HepG2 (cell line): ENCODE measurements at regions not wholly inside any gene's neighbourhood (a gene's known extent, or its start where the extent isn't known, plus 50 kb on each side); places are given as distances from the start of the nearest gene placed in this dataset.

ENCODE experiments used
- ATAC-seq: fragments of 200-7000 bp; cut with Tn5 transposase; 3 replicates; pipeline ENCODE4 v1.9.1; 2020; ENCODE audit warnings: mild to moderate bottlenecking, moderate library complexity
- BruUV-seq: library from RNA; stranded (reverse); fragments of 400-500 nt; replicated peaks from 2 replicates; lab custom pipeline; 2021; lab: Mats Ljungman, UMichigan
- CTCF ChIA-PET: fragments of 300-600 bp; formaldehyde crosslinking; extraction: SDS; loops from one replicate; lab custom pipeline; 2021; ENCODE audit warnings: low total read pairs, inconsistent platforms, low intra/inter-chr PET ratio; lab: Yijun Ruan, JAX
- POLR2A ChIA-PET: fragments of 350-600 bp; sonication (Branson Sonifier 250); formaldehyde crosslinking; loops from one replicate; lab custom pipeline; 2020; ENCODE audit warnings: antibody characterized with exemption, inconsistent platforms; lab: Yijun Ruan, JAX
- DNase-seq: peaks from one replicate; pipeline ENCODE4 v3.0.0-alpha.2; 2015; ENCODE audit warnings: low spot score
- FAIRE-seq: peaks from 3 replicates; lab custom pipeline; 2011; peaks lifted over from hg19 to GRCh38; lab: Jason Lieb, UNC
- H2AFZ ChIP-seq: one replicate; pipeline ENCODE4 v1.6.1; 2011; ENCODE audit warnings: low read length, inconsistent platforms
- H3K27ac ChIP-seq: fragments of 300-600 bp; 3 replicates; pipeline ENCODE4 v1.8.0; 2011; ENCODE audit warnings: mixed run types, mild to moderate bottlenecking, mixed read lengths, low read length, inconsistent platforms; ENCODE audit not compliant: insufficient read depth; ENCODE audit errors: extremely low read length
- H3K27me3 ChIP-seq, 2 experiments: fragments of 200-600 bp in 1 of 2; 2 replicates in 1 of 2; 3 replicates in 1 of 2; pipeline versions ENCODE4 v1.6.0 to v1.8.0; 2011; ENCODE audit warnings: low read length in 2 of 2, mild to moderate bottlenecking in 2 of 2, moderate library complexity in 2 of 2, inconsistent platforms in 1 of 2; ENCODE audit not compliant: insufficient read depth in 2 of 2, control insufficient read depth in 1 of 2
- H3K36me3 ChIP-seq, 2 experiments: fragments of 200-600 bp in 1 of 2; replicated peaks in 1 of 2; 2 replicates in 1 of 2; 3 replicates in 1 of 2; pipeline versions ENCODE4 v1.5.1 to v1.8.0; 2011; ENCODE audit warnings: low read length in 2 of 2, inconsistent platforms in 1 of 2; ENCODE audit not compliant: insufficient read depth in 2 of 2, control insufficient read depth in 1 of 2
- H3K4me1 ChIP-seq: 2 replicates; pipeline ENCODE4 v1.5.1; 2012; ENCODE audit warnings: low read length, inconsistent platforms; ENCODE audit not compliant: insufficient read depth
- H3K4me2 ChIP-seq: 2 replicates; pipeline ENCODE4 v1.6.0; 2011; ENCODE audit warnings: low read depth, low read length, inconsistent platforms
- H3K4me3 ChIP-seq, 3 experiments: fragments of 200-600 bp in 1 of 3; sonication (generic), shearing (Covaris generic) in 1 of 3; replicated peaks in 1 of 3; 2 replicates each; pipeline ENCODE4 v1.5.1; 2011 to 2016; ENCODE audit warnings: low read length in 3 of 3, inconsistent platforms in 2 of 3, low read depth in 2 of 3, mild to moderate bottlenecking in 2 of 3, control low read depth in 1 of 3, mixed read lengths in 1 of 3; ENCODE audit not compliant: insufficient read depth in 1 of 3
- H3K79me2 ChIP-seq: one replicate; pipeline ENCODE4 v1.6.1; 2011; ENCODE audit warnings: low read length, inconsistent platforms; ENCODE audit not compliant: insufficient read depth
- H3K9ac ChIP-seq: 2 replicates; pipeline ENCODE4 v1.6.0; 2011; ENCODE audit warnings: mild to moderate bottlenecking, low read depth, low read length, inconsistent platforms; ENCODE audit not compliant: insufficient read depth
- H3K9me3 ChIP-seq: 2 replicates; pipeline ENCODE4 v1.5.1; 2012; ENCODE audit warnings: mild to moderate bottlenecking, low read length
- H4K20me1 ChIP-seq: 2 replicates; pipeline ENCODE4 v1.6.0; 2011; ENCODE audit warnings: inconsistent platforms, mild to moderate bottlenecking, low read length, moderate library complexity; ENCODE audit not compliant: insufficient read depth
- ATF5 ChIP-seq: sonication (generic); formaldehyde crosslinking; IDR thresholded peaks from 2 replicates; pipeline ENCODE4 v1.4.0; 2020; ENCODE audit warnings: mild to moderate bottlenecking, low read depth, missing genetic modification reagents
- CTCF ChIP-seq: sonication (generic); formaldehyde crosslinking; IDR thresholded peaks from 2 replicates; pipeline ENCODE4 v1.5.0; 2020; ENCODE audit warnings: mild to moderate bottlenecking, missing genetic modification reagents, moderate library complexity
- POGK ChIP-seq: sonication (generic); formaldehyde crosslinking; conservative IDR thresholded peaks from 2 replicates; pipeline ENCODE4 v1.8.0; 2022; ENCODE audit warnings: mild to moderate bottlenecking, moderate library complexity, missing genetic modification reagents
- SKI ChIP-seq: fragments of 450-650 bp; IDR thresholded peaks from one replicate; pipeline ENCODE4 v1.6.1; 2018; ENCODE audit warnings: mild to moderate bottlenecking; ENCODE audit not compliant: partially characterized antibody
- ZC3H4 ChIP-seq: sonication (generic); formaldehyde crosslinking; IDR thresholded peaks from 2 replicates; pipeline ENCODE4 v1.4.0; 2020; ENCODE audit warnings: missing genetic modification reagents, borderline replicate concordance
- ZNF256 ChIP-seq: sonication (generic); formaldehyde crosslinking; conservative IDR thresholded peaks from 2 replicates; pipeline ENCODE4 v1.4.0; 2020; ENCODE audit warnings: missing genetic modification reagents
- ZNF512B ChIP-seq: sonication (generic); formaldehyde crosslinking; IDR thresholded peaks from 2 replicates; pipeline ENCODE4 v1.5.1; 2020; ENCODE audit warnings: missing genetic modification reagents, mild to moderate bottlenecking, borderline replicate concordance
- ZNF766 ChIP-seq: sonication (generic); formaldehyde crosslinking; IDR thresholded peaks from 2 replicates; pipeline ENCODE4 v1.5.0; 2020; ENCODE audit warnings: missing genetic modification reagents, borderline replicate concordance
- in situ Hi-C: cut with HindIII; loops from 2 replicates; pipeline ENCODE4 v1.10.0; 2017; ENCODE audit warnings: low pct_unique_long_range_greater_than_20kb; ENCODE audit not compliant: extremely low pct_ligation_motif_present
- intact Hi-C: fragments of 100-400 bp; cut with micrococcal nuclease; formaldehyde crosslinking; loops from one replicate; pipeline ENCODE4 v1.10.0; 2022; ENCODE audit not compliant: unreplicated experiment
- TF ChIP-seq, protein P1 (sequence below): sonication (generic); formaldehyde crosslinking; IDR thresholded peaks from 2 replicates; pipeline ENCODE4 v1.5.0; 2020; ENCODE audit warnings: missing genetic modification reagents
- TF ChIP-seq, protein P2 (sequence below): sonication (generic); formaldehyde crosslinking; IDR thresholded peaks from 2 replicates; pipeline ENCODE4 v1.8.0; 2022; ENCODE audit warnings: mild to moderate bottlenecking, missing genetic modification reagents, moderate library complexity

- TF ChIP-seq POGK (CRISPR knock-in tag): no peak
- no peak for TF ChIP-seq ATF5 (CRISPR knock-in tag)
Measured at GRCh38 chr3:34929036-34929435, 710.3 kb upstream of the ARPP21 start (continued).

DNA sequence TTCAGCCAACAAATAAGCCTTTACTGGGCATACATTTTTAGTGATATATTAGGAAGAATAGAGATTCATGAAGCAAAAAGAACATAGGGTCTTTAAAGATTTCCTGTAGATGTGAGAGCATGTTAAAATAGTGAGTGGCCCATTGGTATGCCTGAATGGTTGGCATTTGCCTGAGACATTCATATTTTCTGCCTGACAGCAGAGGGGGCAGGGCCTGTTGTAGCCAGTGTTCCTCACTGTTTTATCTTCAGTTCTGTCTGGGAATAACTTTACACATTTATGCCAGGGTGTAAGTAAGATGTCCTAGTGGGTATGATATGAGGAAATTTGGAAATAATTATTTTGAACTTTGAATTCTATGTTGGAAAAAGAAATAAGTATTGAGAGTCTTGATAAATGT lies 704.7 kb upstream of the ARPP21 start:
- no peak overlapping the region for H3K4me3 ChIP-seq
- no peak overlapping the region for H2AFZ ChIP-seq
- H3K9ac ChIP-seq: no peak overlapping the region
- H3K9me3 ChIP-seq: peaks cover 44% of the 10 kb centered on the region
- FAIRE-seq: no peak
- DNase-seq: no peak
- no peak overlapping the region for H3K27ac ChIP-seq
- no peak overlapping the region for H3K4me2 ChIP-seq
- ChIA-PET POLR2A (no interaction called here), CTCF (no interaction called here)
- H3K27me3 ChIP-seq: no peaks in the 10 kb centered on the region
- intact Hi-C loops (no loop called here), in situ Hi-C loops (no loop called here)
- TF ChIP-seq ZNF766 (CRISPR knock-in tag): no peak
- no peak for TF ChIP-seq ZC3H4
- TF ChIP-seq CTCF (CRISPR knock-in tag): no peak
- TF ChIP-seq, protein P1, sequence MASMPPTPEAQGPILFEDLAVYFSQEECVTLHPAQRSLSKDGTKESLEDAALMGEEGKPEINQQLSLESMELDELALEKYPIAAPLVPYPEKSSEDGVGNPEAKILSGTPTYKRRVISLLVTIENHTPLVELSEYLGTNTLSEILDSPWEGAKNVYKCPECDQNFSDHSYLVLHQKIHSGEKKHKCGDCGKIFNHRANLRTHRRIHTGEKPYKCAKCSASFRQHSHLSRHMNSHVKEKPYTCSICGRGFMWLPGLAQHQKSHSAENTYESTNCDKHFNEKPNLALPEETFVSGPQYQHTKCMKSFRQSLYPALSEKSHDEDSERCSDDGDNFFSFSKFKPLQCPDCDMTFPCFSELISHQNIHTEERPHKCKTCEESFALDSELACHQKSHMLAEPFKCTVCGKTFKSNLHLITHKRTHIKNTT (CRISPR knock-in tag): no peak
- TF ChIP-seq, protein P2, sequence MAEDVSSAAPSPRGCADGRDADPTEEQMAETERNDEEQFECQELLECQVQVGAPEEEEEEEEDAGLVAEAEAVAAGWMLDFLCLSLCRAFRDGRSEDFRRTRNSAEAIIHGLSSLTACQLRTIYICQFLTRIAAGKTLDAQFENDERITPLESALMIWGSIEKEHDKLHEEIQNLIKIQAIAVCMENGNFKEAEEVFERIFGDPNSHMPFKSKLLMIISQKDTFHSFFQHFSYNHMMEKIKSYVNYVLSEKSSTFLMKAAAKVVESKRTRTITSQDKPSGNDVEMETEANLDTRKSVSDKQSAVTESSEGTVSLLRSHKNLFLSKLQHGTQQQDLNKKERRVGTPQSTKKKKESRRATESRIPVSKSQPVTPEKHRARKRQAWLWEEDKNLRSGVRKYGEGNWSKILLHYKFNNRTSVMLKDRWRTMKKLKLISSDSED: no peak
- TF ChIP-seq ZNF256 (CRISPR knock-in tag): no peak
- no peak for TF ChIP-seq SKI
- no peak for TF ChIP-seq ZNF512B (CRISPR knock-in tag)
- no peaks in the 10 kb centered on the region for H3K4me1 ChIP-seq
- H3K36me3 ChIP-seq: no peaks in the 10 kb centered on the region
- ATAC-seq: no peak
- BruUV-seq: no TSS peak
- no peaks in the 10 kb centered on the region for H4K20me1 ChIP-seq
- H3K79me2 ChIP-seq: no peaks in the 10 kb centered on the region
